Epithelial cell of proximal tubule (primary cell): ENCODE measurements at regions not wholly inside any gene's neighbourhood (a gene's known extent, or its start where the extent isn't known, plus 50 kb on each side); places are given as distances from the start of the nearest gene placed in this dataset.

Experiments used
- DNase-seq: peaks from one replicate; pipeline ENCODE4 v3.0.0-alpha.2; 2011; ENCODE audit warnings: low read depth
- H3K4me3 ChIP-seq: 2 replicates; pipeline ENCODE4 v1.5.1; 2011; ENCODE audit warnings: low read depth, mild to moderate bottlenecking, low read length
- TF ChIP-seq, protein P1 (sequence below): conservative IDR thresholded peaks from 2 replicates; pipeline ENCODE4 v1.5.1; 2012; ENCODE audit warnings: low read depth, mild to moderate bottlenecking, low read length

DNA sequence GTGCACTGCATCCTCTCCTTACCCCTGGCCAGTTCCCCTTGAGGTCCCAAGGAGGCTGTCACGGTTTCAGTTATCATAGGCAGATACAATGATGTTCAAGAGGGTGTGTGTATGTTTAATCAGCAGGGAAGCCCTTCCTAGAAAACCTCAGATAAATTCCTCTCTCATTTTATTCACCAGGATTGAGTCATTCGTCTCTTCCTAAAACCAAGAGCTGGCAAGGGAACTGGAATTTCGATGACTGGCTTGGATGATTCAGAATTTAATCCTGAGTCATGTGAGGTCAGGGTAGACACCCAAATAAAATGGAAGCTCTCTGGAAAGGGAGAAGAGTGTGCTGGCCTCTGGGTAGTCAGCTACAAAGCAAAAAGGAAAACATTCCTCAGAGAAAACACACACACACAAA lies 106.2 kb upstream of the RAPGEF2 start:
- peak; percentile 92 for DNase-seq
- H3K4me3 ChIP-seq = no peak overlapping the region
- TF ChIP-seq, protein P1, sequence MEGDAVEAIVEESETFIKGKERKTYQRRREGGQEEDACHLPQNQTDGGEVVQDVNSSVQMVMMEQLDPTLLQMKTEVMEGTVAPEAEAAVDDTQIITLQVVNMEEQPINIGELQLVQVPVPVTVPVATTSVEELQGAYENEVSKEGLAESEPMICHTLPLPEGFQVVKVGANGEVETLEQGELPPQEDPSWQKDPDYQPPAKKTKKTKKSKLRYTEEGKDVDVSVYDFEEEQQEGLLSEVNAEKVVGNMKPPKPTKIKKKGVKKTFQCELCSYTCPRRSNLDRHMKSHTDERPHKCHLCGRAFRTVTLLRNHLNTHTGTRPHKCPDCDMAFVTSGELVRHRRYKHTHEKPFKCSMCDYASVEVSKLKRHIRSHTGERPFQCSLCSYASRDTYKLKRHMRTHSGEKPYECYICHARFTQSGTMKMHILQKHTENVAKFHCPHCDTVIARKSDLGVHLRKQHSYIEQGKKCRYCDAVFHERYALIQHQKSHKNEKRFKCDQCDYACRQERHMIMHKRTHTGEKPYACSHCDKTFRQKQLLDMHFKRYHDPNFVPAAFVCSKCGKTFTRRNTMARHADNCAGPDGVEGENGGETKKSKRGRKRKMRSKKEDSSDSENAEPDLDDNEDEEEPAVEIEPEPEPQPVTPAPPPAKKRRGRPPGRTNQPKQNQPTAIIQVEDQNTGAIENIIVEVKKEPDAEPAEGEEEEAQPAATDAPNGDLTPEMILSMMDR = no peak

DNA sequence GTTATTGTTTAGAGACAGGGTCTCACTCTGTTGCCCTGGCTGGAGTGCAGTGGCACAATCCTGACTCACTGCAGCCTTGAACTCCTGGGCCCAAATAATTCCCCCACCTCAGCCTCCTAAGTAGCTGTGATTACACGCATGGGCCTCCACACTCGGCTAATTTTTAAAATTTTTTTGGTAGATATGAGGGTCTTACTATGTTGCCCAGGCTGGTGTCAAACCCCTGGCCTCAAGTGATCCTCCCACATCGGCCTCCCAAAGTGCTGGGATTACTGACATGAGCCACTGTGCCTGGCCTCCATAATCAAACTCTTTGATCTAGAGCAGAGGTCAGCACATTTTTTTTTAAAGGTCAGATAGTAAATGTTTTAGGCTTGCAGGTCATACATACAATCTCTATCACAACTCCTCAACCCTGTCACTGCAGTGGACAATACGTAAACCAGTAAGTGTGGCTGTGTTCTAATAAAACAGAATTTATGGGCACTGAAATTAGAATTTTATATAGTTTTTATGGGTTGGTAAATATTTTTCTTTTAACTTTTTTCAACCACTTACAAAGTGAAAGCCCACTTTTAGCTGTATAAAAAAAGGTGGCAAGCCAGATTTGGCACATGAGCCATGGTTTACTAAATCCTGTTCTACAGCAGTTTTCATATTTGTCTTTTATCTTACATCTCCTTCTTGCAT lies 105.1 kb upstream of the RAPGEF2 start:
- no peak overlapping the region for H3K4me3 ChIP-seq
- no peak for DNase-seq
- TF ChIP-seq, protein P1 = no peak

DNA sequence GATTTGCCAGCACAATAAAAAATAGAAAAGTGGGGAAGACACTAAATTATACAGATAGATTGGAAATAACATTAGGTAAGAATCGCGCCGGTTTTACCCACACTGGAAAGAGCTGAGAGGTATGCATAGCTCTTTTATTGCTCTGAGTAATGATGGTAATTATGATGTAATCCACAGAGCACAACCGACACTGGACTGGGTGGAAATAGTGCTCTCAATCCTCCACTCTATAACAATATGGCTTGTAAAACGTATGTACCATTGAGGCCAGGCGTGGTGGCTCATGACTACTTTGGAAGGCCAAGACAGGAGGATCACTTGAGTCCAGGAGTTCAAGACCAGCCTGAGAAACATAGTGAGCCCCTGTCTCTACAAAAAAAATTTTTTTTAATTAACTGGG lies 104.3 kb upstream of the RAPGEF2 start:
- DNase-seq = no peak
- TF ChIP-seq, protein P1 = no peak
- H3K4me3 ChIP-seq = no peak overlapping the region

DNA sequence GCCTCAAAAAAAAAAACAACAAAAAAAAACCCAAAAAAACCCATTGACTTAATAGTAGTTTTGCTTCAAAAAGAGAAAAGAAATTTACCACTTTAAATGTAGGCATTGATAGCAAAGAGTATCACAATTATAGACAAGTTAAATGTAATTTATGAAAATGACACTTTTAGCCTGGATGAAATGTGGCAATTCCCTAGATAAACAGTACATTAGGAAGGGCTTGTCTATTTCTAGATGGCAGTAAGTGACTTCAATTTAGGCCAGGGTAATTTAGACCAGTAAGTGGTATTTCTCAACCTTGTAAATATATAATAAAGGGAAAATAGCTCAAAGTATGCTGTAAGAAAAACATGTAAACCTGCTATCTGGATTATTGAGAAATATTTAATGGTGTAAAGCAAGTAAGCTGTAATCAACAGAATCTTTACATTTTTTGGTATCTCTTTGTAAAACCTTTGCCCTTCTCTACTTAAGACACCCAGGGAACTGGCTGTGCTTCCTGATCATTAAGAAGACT lies 103.7 kb upstream of the RAPGEF2 start:
- no peak overlapping the region for H3K4me3 ChIP-seq
- TF ChIP-seq, protein P1 = no peak
- DNase-seq = no peak

DNA sequence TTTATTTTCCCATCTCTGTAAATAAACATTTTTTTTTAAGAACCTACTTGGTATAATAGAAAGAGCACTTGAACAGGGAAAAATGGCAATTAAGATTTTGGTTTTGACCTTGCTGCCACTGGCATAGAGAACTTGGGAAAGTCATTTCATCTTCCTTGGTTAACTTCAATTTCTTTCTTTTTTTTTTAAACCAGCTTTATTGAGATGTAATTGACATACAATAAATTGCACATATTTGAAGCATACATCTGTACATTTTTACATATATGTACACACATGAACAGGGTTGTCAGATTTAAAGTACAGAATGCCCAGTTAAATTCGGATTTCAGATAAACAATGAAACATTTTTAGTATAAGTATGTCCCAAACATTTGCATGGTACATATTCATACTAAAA lies 103.0 kb upstream of the RAPGEF2 start:
- no peak overlapping the region for H3K4me3 ChIP-seq
- no peak for DNase-seq
- TF ChIP-seq, protein P1 = no peak

DNA sequence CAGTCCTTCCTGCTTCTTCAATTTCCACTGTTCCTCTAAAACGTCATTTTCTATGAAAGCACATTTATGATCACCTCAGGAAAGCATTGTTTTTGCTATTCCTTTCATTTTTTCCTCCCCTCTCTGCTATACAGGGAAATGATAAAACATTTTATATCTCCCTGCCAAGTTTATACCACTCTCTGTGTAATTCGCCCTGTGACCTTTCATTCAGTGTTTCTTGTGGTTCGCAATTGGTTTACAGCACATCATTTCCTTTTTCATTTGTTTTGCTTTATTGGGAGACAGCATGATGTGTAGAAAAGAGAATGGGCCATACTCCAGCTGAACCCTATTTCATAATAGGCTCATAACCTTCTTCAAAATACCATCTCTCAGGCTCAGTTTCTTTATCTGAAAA lies 99.9 kb upstream of the RAPGEF2 start:
- H3K4me3 ChIP-seq = no peak overlapping the region
- DNase-seq = no peak
- TF ChIP-seq, protein P1 = no peak
